ENCODE measurements at regions not wholly inside any gene's neighbourhood (a gene's known extent, or its start where the extent isn't known, plus 50 kb on each side); places are given as distances from the start of the nearest gene placed in this dataset.

GRCh38 chr14:104428333-104428851 is 151.2 kb upstream of the C14orf180 start:
- no peaks in the 10 kb centered on the region for H3K27me3 ChIP-seq
- H3K27ac ChIP-seq, result no peak overlapping the region
- WGBS, 2 donors (ENCODE audit: low coverage in 1 of 2), result 47% methylated on average over 14 of the region's 14 CpGs; no CpG with 5 or more reads in 1 of the 2 donors
- H3K36me3 ChIP-seq, result no peaks in the 10 kb centered on the region
- TF ChIP-seq POLR2AphosphoS5 (IDR thresholded peaks at IDR 0.05), result no peak
- TF ChIP-seq CTCF (IDR thresholded peaks at IDR 0.05), result no peak
- no peak for TF ChIP-seq EP300 (IDR thresholded peaks at IDR 0.05; ENCODE audit: low read depth)
- no peak for TF ChIP-seq POLR2A (IDR thresholded peaks at IDR 0.05)
- no peak overlapping the region for H3K4me3 ChIP-seq
- intact Hi-C loops (cut with DNase I; ENCODE audit: low total_unique reads), result no loop called here
- peaks cover 0 to 8% (median 0%) of the 10 kb centered on the region in 4 donors for H3K4me1 ChIP-seq
- in situ Hi-C loops (cut with MboI; ENCODE audit: low pct_ligation_motif_present in 1 of 4, low pct_unique_long_range_greater_than_20kb in 1 of 4, low sequenced_read_pairs in 3 of 4), result no loop called here
- DNase-seq, result no peak
- no peaks in the 10 kb centered on the region for H3K9me3 ChIP-seq

DNA sequence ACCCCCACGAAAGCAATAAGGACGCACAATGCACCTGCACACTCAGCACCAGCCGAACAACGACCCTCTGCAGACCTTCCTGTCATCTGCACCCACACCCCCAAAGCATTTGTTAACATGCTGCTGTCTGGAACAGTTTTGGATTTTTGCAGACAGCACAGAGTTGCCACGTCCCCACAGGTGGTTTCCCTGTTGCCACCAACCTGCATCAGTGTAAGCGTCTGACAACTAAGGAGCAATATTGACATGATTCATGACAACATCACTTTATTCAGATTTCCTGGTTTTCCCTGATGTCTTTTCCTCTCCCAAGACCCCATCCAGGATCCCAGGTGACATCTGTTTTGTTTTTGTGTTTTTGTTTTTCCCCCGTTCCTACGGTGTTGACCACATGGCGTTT is 150.7 kb upstream of the C14orf180 start:
- DNase-seq, result no peak
- TF ChIP-seq EP300 (IDR thresholded peaks at IDR 0.05; ENCODE audit: low read depth) (no peak), POLR2AphosphoS5 (IDR thresholded peaks at IDR 0.05) (no peak), POLR2A (IDR thresholded peaks at IDR 0.05) (no peak), CTCF (IDR thresholded peaks at IDR 0.05) (no peak)
- Histone ChIP-seq H3K4me3 (no peak overlapping the region), H3K36me3 (no peaks in the 10 kb centered on the region), H3K9me3 (no peaks in the 10 kb centered on the region), H3K4me1 (peaks cover 0 to 8% (median 0%) of the 10 kb centered on the region in 4 donors), H3K27me3 (no peaks in the 10 kb centered on the region), H3K27ac (no peak overlapping the region)
- in situ Hi-C loops (cut with MboI; ENCODE audit: low pct_ligation_motif_present in 1 of 4, low pct_unique_long_range_greater_than_20kb in 1 of 4, low sequenced_read_pairs in 3 of 4), result no loop called here
- 26 to 40% methylated on average over 5 to 9 of the region's 9 CpGs for WGBS, 2 donors (ENCODE audit: low coverage in 1 of 2)
- intact Hi-C loops (cut with DNase I; ENCODE audit: low total_unique reads), result no loop called here

GRCh38 chr14:104429291-104429861 is 150.2 kb upstream of the C14orf180 start:
- H3K4me1 ChIP-seq, result peaks cover 0 to 7% (median 0%) of the 10 kb centered on the region in 4 donors
- TF ChIP-seq POLR2AphosphoS5 (IDR thresholded peaks at IDR 0.05) (no peak), CTCF (IDR thresholded peaks at IDR 0.05) (no peak), POLR2A (IDR thresholded peaks at IDR 0.05) (no peak), EP300 (IDR thresholded peaks at IDR 0.05; ENCODE audit: low read depth) (no peak)
- DNase-seq, result no peak
- no peak overlapping the region for H3K27ac ChIP-seq
- no peaks in the 10 kb centered on the region for H3K36me3 ChIP-seq
- H3K4me3 ChIP-seq, result no peak overlapping the region
- H3K9me3 ChIP-seq, result no peaks in the 10 kb centered on the region
- in situ Hi-C loops (cut with MboI; ENCODE audit: low pct_ligation_motif_present in 1 of 4, low pct_unique_long_range_greater_than_20kb in 1 of 4, low sequenced_read_pairs in 3 of 4), result no loop called here
- no peaks in the 10 kb centered on the region for H3K27me3 ChIP-seq
- 73 to 95% methylated on average over 4 to 22 of the region's 30 CpGs for WGBS, 2 donors (ENCODE audit: low coverage in 1 of 2)
- intact Hi-C loops (cut with DNase I; ENCODE audit: low total_unique reads), result no loop called here

GRCh38 chr14:104431351-104431928 is 148.1 kb upstream of the C14orf180 start:
- no peaks in the 10 kb centered on the region for H3K27me3 ChIP-seq
- no peaks in the 10 kb centered on the region for H3K9me3 ChIP-seq
- H3K27ac ChIP-seq, result no peak overlapping the region
- H3K4me3 ChIP-seq, result no peak overlapping the region
- in situ Hi-C loops (cut with MboI; ENCODE audit: low pct_ligation_motif_present in 1 of 4, low pct_unique_long_range_greater_than_20kb in 1 of 4, low sequenced_read_pairs in 3 of 4), result no loop called here
- DNase-seq, result no peak
- peaks cover 0 to 3% (median 2%) of the 10 kb centered on the region in 4 donors for H3K4me1 ChIP-seq
- WGBS, 2 donors (ENCODE audit: low coverage in 1 of 2), result 80 to 87% methylated on average over 3 to 15 of the region's 15 CpGs
- TF ChIP-seq POLR2A (IDR thresholded peaks at IDR 0.05), result no peak
- TF ChIP-seq CTCF (IDR thresholded peaks at IDR 0.05), result no peak
- H3K36me3 ChIP-seq, result no peaks in the 10 kb centered on the region
- intact Hi-C loops (cut with DNase I; ENCODE audit: low total_unique reads), result no loop called here
